ENCODE measurements at regions not wholly inside any gene's neighbourhood (a gene's known extent, or its start where the extent isn't known, plus 50 kb on each side); places are given as distances from the start of the nearest gene placed in this dataset.
"Not testable (repeated sequence)": the region's sequence is repeated elsewhere in the genome, so short reads cannot be mapped to it uniquely, and the experiment has no call there.

DNA sequence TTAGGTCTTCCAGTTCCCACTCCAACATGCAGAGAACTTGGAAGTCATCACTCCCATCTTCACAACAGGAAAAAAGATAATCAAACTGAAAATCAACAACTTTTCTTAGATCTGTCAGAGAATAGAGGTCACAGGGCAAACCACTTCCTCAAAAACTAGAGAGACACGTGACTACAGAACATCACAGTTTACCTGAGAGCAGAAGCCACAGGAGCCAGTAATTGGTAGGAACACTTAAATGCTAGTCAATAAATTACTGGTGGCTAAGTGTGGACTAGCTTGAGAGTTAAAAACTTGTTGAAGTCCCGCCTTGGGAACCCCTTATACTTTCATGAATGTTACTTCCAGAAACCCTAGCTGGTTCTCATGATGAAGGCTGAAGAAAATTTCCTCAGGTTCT is 81.1 kb downstream of the THSD1 start:
- RAD21 ChIA-PET (ENCODE audit: low non-redundant PET in 1 of 2, low total read pairs in 2 of 2, uncharacterized antibody in 2 of 2, unreplicated experiment in 2 of 2); POLR2A ChIA-PET: not testable (repeated sequence)

DNA sequence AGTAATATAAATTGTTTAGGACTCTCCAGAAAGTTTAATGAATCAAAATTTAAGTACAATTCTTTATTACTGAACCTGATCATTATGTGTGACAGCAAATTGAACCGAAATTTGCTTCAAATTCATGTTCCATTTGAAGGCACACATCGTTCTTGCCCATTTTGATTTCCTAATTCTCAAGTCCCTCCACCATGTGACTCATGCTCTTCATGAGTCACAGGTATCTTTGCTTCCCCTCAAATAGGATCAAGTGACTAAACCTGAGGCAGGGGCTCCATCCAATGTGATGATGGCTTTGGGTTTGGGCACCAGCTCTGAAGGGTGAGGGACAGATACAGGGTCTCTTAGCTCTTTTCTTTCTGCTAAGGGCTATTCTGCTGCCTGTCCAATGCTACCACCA is 86.1 kb downstream of the THSD1 start:
- ChIA-PET POLR2A (no interaction called here), RAD21 (ENCODE audit: low non-redundant PET in 1 of 2, low total read pairs in 2 of 2, uncharacterized antibody in 2 of 2, unreplicated experiment in 2 of 2) (no interaction called here)

More for the DNA sequence above, 81.1 kb downstream of the THSD1 start:
- BruUV-seq (replicated peaks); H3K4me2 ChIP-seq (ENCODE audit: low read length); H3K36me3 ChIP-seq (ENCODE audit: control insufficient read depth in 1 of 2, insufficient read depth in 2 of 2, low read length in 2 of 2); H3K27me3 ChIP-seq (ENCODE audit: insufficient read depth, low read length); DNase-seq (ENCODE audit: low read depth, low spot score); H3K27ac ChIP-seq (ENCODE audit: low read depth, low read length); H3K9ac ChIP-seq (ENCODE audit: low read length); H3K4me1 ChIP-seq (ENCODE audit: control insufficient read depth in 1 of 2, insufficient read depth in 2 of 2, low read length in 2 of 2); H2AFZ ChIP-seq (ENCODE audit: low read depth, low read length, poor library complexity, severe bottlenecking); ATAC-seq; H3K4me3 ChIP-seq (replicated peaks in 1 of 2; ENCODE audit: low read depth in 1 of 2, low read length in 2 of 2); CTCF ChIA-PET; intact Hi-C loops (cut with micrococcal nuclease); H3K9me3 ChIP-seq (ENCODE audit: control insufficient read depth in 1 of 2, insufficient read depth in 1 of 2, low read depth in 1 of 2, low read length in 2 of 2); H3K79me2 ChIP-seq (ENCODE audit: insufficient read depth, low read length); H3K9me2 ChIP-seq (ENCODE audit: insufficient read depth); H4K20me1 ChIP-seq (ENCODE audit: insufficient read depth): not testable (repeated sequence)

DNA sequence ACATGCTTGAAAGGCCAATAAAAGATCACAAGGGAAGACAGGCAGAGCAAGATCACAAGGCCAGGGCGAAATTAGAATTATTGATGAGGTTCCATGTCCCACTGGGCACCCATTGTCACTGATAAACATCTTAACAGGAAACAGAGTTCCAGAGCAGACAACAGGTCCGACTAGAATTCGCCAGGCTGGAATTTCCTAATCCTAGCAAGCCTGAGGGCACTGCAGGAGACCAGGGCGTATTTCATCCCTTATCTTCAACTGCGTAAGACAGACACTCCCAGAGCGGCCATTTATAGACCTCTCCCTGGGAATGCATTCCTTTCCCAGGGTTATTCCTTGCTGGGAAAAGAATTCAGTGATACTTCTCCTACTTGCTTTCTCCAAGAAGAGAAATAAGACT is 96.1 kb downstream of the THSD1 start:
- H3K9ac ChIP-seq (ENCODE audit: low read length); H3K4me3 ChIP-seq (replicated peaks in 1 of 2; ENCODE audit: low read depth in 1 of 2, low read length in 2 of 2); intact Hi-C loops (cut with micrococcal nuclease); H3K4me1 ChIP-seq (ENCODE audit: control insufficient read depth in 1 of 2, insufficient read depth in 2 of 2, low read length in 2 of 2); H4K20me1 ChIP-seq (ENCODE audit: insufficient read depth); H3K27me3 ChIP-seq (ENCODE audit: insufficient read depth, low read length); CTCF ChIA-PET; POLR2A ChIA-PET; BruUV-seq (replicated peaks); ATAC-seq; H3K9me3 ChIP-seq (ENCODE audit: control insufficient read depth in 1 of 2, insufficient read depth in 1 of 2, low read depth in 1 of 2, low read length in 2 of 2); DNase-seq (ENCODE audit: low read depth, low spot score); H3K36me3 ChIP-seq (ENCODE audit: control insufficient read depth in 1 of 2, insufficient read depth in 2 of 2, low read length in 2 of 2); H3K4me2 ChIP-seq (ENCODE audit: low read length); RAD21 ChIA-PET (ENCODE audit: low non-redundant PET in 1 of 2, low total read pairs in 2 of 2, uncharacterized antibody in 2 of 2, unreplicated experiment in 2 of 2); H3K27ac ChIP-seq (ENCODE audit: low read depth, low read length); H3K9me2 ChIP-seq (ENCODE audit: insufficient read depth); H2AFZ ChIP-seq (ENCODE audit: low read depth, low read length, poor library complexity, severe bottlenecking); H3K79me2 ChIP-seq (ENCODE audit: insufficient read depth, low read length): not testable (repeated sequence)

More for the DNA sequence above, 86.1 kb downstream of the THSD1 start:
- Histone ChIP-seq H3K9me2 (ENCODE audit: insufficient read depth) (no peaks in the 10 kb centered on the region), H3K27me3 (ENCODE audit: insufficient read depth, low read length) (no peaks in the 10 kb centered on the region), H3K79me2 (ENCODE audit: insufficient read depth, low read length) (no peaks in the 10 kb centered on the region), H2AFZ (ENCODE audit: low read depth, low read length, poor library complexity, severe bottlenecking) (no peak overlapping the region), H3K4me3 (replicated peaks in 1 of 2; ENCODE audit: low read depth in 1 of 2, low read length in 2 of 2) (no peak overlapping the region), H3K9ac (ENCODE audit: low read length) (no peak overlapping the region), H3K9me3 (ENCODE audit: control insufficient read depth in 1 of 2, insufficient read depth in 1 of 2, low read depth in 1 of 2, low read length in 2 of 2) (no peaks in the 10 kb centered on the region), H4K20me1 (ENCODE audit: insufficient read depth) (no peaks in the 10 kb centered on the region), H3K27ac (ENCODE audit: low read depth, low read length) (no peak overlapping the region), H3K4me2 (ENCODE audit: low read length) (no peak overlapping the region), H3K4me1 (ENCODE audit: control insufficient read depth in 1 of 2, insufficient read depth in 2 of 2, low read length in 2 of 2) (no peaks in the 10 kb centered on the region), H3K36me3 (ENCODE audit: control insufficient read depth in 1 of 2, insufficient read depth in 2 of 2, low read length in 2 of 2) (no peaks in the 10 kb centered on the region)
- DNase-seq (ENCODE audit: low read depth, low spot score) (no peak), ATAC-seq (no peak)
- no TSS peak for BruUV-seq (replicated peaks)
- CTCF ChIA-PET, result no interaction called here
- intact Hi-C loops (cut with micrococcal nuclease), result no loop called here
- TF ChIP-seq FOSL1 (IDR thresholded peaks at IDR 0.05; ENCODE audit: low read depth), result peak; percentile 22; the same call in 1 of the 2 replicates
- TF ChIP-seq, protein P1, sequence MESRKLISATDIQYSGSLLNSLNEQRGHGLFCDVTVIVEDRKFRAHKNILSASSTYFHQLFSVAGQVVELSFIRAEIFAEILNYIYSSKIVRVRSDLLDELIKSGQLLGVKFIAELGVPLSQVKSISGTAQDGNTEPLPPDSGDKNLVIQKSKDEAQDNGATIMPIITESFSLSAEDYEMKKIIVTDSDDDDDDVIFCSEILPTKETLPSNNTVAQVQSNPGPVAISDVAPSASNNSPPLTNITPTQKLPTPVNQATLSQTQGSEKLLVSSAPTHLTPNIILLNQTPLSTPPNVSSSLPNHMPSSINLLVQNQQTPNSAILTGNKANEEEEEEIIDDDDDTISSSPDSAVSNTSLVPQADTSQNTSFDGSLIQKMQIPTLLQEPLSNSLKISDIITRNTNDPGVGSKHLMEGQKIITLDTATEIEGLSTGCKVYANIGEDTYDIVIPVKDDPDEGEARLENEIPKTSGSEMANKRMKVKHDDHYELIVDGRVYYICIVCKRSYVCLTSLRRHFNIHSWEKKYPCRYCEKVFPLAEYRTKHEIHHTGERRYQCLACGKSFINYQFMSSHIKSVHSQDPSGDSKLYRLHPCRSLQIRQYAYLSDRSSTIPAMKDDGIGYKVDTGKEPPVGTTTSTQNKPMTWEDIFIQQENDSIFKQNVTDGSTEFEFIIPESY (IDR thresholded peaks at IDR 0.05; ENCODE audit: extremely low read depth, insufficient replicate concordance, low read length), result no peak

DNA sequence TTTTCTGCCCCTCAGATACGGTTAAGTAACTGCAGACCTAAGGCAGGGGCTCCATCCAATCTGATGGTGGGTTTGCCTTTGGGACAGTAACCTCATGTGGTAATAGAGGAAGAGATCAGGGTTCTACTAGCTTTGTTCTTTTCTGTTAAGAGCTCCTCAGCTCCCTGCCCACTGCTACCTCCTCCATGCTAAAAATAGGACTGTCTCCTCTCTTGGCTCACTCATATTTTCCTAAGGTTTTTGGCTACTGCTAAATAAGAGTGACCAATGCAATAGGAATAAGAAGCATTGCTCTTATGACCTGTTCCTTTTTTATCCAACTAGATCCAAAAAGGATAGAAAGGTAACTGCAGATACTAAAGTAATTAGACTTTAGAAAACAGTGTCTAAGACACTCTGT is 99.6 kb downstream of the THSD1 start:
- H2AFZ ChIP-seq (ENCODE audit: low read depth, low read length, poor library complexity, severe bottlenecking); H4K20me1 ChIP-seq (ENCODE audit: insufficient read depth); H3K27me3 ChIP-seq (ENCODE audit: insufficient read depth, low read length); RAD21 ChIA-PET (ENCODE audit: low non-redundant PET in 1 of 2, low total read pairs in 2 of 2, uncharacterized antibody in 2 of 2, unreplicated experiment in 2 of 2); H3K9ac ChIP-seq (ENCODE audit: low read length); H3K4me1 ChIP-seq (ENCODE audit: control insufficient read depth in 1 of 2, insufficient read depth in 2 of 2, low read length in 2 of 2); H3K9me3 ChIP-seq (ENCODE audit: control insufficient read depth in 1 of 2, insufficient read depth in 1 of 2, low read depth in 1 of 2, low read length in 2 of 2); CTCF ChIA-PET; H3K9me2 ChIP-seq (ENCODE audit: insufficient read depth); BruUV-seq (replicated peaks); H3K4me3 ChIP-seq (replicated peaks in 1 of 2; ENCODE audit: low read depth in 1 of 2, low read length in 2 of 2); H3K4me2 ChIP-seq (ENCODE audit: low read length); ATAC-seq; DNase-seq (ENCODE audit: low read depth, low spot score); intact Hi-C loops (cut with micrococcal nuclease); H3K36me3 ChIP-seq (ENCODE audit: control insufficient read depth in 1 of 2, insufficient read depth in 2 of 2, low read length in 2 of 2); H3K79me2 ChIP-seq (ENCODE audit: insufficient read depth, low read length); H3K27ac ChIP-seq (ENCODE audit: low read depth, low read length); POLR2A ChIA-PET: not testable (repeated sequence)
